ENCODE measurements at regions not wholly inside any gene's neighbourhood (a gene's known extent, or its start where the extent isn't known, plus 50 kb on each side); places are given as distances from the start of the nearest gene placed in this dataset.

DNA sequence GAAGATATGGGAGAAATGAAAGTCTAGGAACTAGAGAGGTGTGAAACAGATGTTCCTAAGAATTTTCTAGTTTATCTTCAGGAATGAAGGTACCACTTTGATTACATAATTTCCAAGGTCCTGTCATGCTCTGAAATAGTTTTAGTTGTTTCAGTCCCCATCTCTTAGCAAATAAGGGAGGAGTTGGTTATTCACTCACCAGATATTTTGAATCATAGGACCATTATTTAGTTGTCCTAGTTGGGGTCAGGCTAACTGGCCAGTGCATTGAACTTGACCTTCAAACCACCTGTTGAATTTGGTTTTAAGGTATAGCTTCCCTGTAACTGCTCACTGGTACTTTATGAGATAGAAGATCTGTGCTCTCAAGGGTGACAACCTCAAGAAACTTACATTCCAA lies 53.9 kb upstream of the TNFAIP8 start (continued):
- TF ChIP-seq, protein P1, sequence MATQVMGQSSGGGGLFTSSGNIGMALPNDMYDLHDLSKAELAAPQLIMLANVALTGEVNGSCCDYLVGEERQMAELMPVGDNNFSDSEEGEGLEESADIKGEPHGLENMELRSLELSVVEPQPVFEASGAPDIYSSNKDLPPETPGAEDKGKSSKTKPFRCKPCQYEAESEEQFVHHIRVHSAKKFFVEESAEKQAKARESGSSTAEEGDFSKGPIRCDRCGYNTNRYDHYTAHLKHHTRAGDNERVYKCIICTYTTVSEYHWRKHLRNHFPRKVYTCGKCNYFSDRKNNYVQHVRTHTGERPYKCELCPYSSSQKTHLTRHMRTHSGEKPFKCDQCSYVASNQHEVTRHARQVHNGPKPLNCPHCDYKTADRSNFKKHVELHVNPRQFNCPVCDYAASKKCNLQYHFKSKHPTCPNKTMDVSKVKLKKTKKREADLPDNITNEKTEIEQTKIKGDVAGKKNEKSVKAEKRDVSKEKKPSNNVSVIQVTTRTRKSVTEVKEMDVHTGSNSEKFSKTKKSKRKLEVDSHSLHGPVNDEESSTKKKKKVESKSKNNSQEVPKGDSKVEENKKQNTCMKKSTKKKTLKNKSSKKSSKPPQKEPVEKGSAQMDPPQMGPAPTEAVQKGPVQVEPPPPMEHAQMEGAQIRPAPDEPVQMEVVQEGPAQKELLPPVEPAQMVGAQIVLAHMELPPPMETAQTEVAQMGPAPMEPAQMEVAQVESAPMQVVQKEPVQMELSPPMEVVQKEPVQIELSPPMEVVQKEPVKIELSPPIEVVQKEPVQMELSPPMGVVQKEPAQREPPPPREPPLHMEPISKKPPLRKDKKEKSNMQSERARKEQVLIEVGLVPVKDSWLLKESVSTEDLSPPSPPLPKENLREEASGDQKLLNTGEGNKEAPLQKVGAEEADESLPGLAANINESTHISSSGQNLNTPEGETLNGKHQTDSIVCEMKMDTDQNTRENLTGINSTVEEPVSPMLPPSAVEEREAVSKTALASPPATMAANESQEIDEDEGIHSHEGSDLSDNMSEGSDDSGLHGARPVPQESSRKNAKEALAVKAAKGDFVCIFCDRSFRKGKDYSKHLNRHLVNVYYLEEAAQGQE (IDR thresholded peaks at IDR 0.05; ENCODE audit: unreplicated experiment), result no peak
- TF ChIP-seq JUNB (IDR thresholded peaks at IDR 0.05; ENCODE audit: unreplicated experiment), result no peak
- no peak for TF ChIP-seq NANOG (IDR thresholded peaks at IDR 0.05; ENCODE audit: borderline replicate concordance)
- TF ChIP-seq, protein P2, sequence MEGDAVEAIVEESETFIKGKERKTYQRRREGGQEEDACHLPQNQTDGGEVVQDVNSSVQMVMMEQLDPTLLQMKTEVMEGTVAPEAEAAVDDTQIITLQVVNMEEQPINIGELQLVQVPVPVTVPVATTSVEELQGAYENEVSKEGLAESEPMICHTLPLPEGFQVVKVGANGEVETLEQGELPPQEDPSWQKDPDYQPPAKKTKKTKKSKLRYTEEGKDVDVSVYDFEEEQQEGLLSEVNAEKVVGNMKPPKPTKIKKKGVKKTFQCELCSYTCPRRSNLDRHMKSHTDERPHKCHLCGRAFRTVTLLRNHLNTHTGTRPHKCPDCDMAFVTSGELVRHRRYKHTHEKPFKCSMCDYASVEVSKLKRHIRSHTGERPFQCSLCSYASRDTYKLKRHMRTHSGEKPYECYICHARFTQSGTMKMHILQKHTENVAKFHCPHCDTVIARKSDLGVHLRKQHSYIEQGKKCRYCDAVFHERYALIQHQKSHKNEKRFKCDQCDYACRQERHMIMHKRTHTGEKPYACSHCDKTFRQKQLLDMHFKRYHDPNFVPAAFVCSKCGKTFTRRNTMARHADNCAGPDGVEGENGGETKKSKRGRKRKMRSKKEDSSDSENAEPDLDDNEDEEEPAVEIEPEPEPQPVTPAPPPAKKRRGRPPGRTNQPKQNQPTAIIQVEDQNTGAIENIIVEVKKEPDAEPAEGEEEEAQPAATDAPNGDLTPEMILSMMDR (conservative IDR thresholded peaks at IDR 0.05; ENCODE audit: low read depth in 2 of 2), result no peak
- no peak for TF ChIP-seq POLR2AphosphoS5 (IDR thresholded peaks at IDR 0.05; ENCODE audit: low read depth)

DNA sequence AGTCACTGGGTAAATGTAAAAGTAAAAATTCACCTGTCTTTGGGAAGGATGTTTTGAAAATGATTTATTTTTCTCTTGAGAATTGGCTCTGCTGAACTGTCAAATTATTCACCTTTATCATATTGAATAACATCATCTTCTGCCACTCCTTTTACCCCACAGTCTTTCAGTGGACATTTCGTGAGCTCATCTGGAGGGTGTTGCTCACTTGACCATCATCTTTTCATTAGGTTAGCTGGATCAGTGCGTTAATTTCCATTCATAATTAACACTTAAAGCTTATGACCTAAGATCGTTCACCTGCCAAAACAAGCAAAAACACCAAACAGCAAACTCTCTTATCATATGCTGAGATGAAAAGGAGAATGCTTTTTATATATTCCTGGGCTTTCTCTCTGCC lies 53.4 kb upstream of the TNFAIP8 start:
- Histone ChIP-seq H3K4me3 (no peak overlapping the region), H4K20me1 (replicated peaks; ENCODE audit: insufficient read depth) (no peaks in the 10 kb centered on the region), H3K79me2 (replicated peaks; ENCODE audit: insufficient read depth) (no peaks in the 10 kb centered on the region), H3K9me2 (ENCODE audit: insufficient read depth) (no peaks in the 10 kb centered on the region), H3K27ac (ENCODE audit: low read depth) (no peak overlapping the region), H2AFZ (no peak overlapping the region), H3K27me3 (ENCODE audit: insufficient read depth) (no peaks in the 10 kb centered on the region), H3K4me2 (no peak overlapping the region), H3F3A (replicated peaks; ENCODE audit: low read depth) (no peaks in the 10 kb centered on the region), H3K36me3 (ENCODE audit: insufficient read depth) (no peaks in the 10 kb centered on the region; the same call in 1 of the 2 replicates), H3K4me1 (ENCODE audit: insufficient read depth) (no peaks in the 10 kb centered on the region; the same call in 1 of the 2 replicates)
- H3K4me3 Mint-ChIP-seq, result no peak overlapping the region
- peaks cover 10% of the 10 kb centered on the region; the same call in 2 of the 3 replicates for H3K4me1 Mint-ChIP-seq
- ATAC-seq (no peak), DNase-seq (ENCODE audit: low spot score) (no peak)
- peaks cover 1% of the 10 kb centered on the region for H3K27me3 Mint-ChIP-seq (ENCODE audit: insufficient read depth, low read depth, poor library complexity)
- H3K27ac Mint-ChIP-seq, result no peak overlapping the region
- peaks cover 28% of the 10 kb centered on the region for H3K9me3 Mint-ChIP-seq
- peaks cover 25% of the 10 kb centered on the region for H3K36me3 Mint-ChIP-seq (ENCODE audit: low read depth)
- TF ChIP-seq CREB1 (CRISPR knock-in tag; IDR thresholded peaks at IDR 0.05; ENCODE audit: low read depth) (no peak), ZNF331 (CRISPR knock-in tag; IDR thresholded peaks at IDR 0.05; ENCODE audit: low read depth) (no peak), ZNF114 (CRISPR knock-in tag; IDR thresholded peaks at IDR 0.05) (no peak), POLR2AphosphoS5 (IDR thresholded peaks at IDR 0.05; ENCODE audit: low read depth) (no peak)
- TF ChIP-seq, protein P1 (IDR thresholded peaks at IDR 0.05; ENCODE audit: unreplicated experiment), result no peak
- TF ChIP-seq, protein P2 (conservative IDR thresholded peaks at IDR 0.05; ENCODE audit: low read depth in 2 of 2), result no peak
- TF ChIP-seq, protein P3, sequence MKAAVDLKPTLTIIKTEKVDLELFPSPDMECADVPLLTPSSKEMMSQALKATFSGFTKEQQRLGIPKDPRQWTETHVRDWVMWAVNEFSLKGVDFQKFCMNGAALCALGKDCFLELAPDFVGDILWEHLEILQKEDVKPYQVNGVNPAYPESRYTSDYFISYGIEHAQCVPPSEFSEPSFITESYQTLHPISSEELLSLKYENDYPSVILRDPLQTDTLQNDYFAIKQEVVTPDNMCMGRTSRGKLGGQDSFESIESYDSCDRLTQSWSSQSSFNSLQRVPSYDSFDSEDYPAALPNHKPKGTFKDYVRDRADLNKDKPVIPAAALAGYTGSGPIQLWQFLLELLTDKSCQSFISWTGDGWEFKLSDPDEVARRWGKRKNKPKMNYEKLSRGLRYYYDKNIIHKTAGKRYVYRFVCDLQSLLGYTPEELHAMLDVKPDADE (IDR thresholded peaks at IDR 0.05), result no peak
